Gastrocnemius medialis (tissue), 4 donors: ENCODE measurements at regions not wholly inside any gene's neighbourhood (a gene's known extent, or its start where the extent isn't known, plus 50 kb on each side); places are given as distances from the start of the nearest gene placed in this dataset.

Experiments
- CTCF ChIP-seq, 5 experiments: fragments of 450-650 bp in 3 of 5; fragments of 200-600 bp in 2 of 5; sonication (generic) in 2 of 5; IDR thresholded peaks in 4 of 5; conservative IDR thresholded peaks in 1 of 5; 1 replicate in 4 of 5; 2 replicates in 1 of 5; pipeline ENCODE4 v1.5.1; 2016 to 2019; ENCODE audit warnings: antibody characterized with exemption in 5 of 5, mild to moderate bottlenecking in 3 of 5, moderate library complexity in 3 of 5
- POLR2A ChIP-seq, 2 donors: fragments of 450-650 bp; IDR thresholded peaks; one replicate each; pipeline ENCODE4 v1.6.1; 2017; ENCODE audit warnings: antibody characterized with exemption in 2 of 2, mild to moderate bottlenecking in 2 of 2, moderate library complexity in 2 of 2

- no peak for TF ChIP-seq CTCF (IDR thresholded peaks at IDR 0.05 in 4 of 5, conservative IDR thresholded peaks at IDR 0.05 in 1 of 5)
- no peak for TF ChIP-seq POLR2A (IDR thresholded peaks at IDR 0.05)
Measured at GRCh38 chr13:70366720-70367119, 258.5 kb upstream of the KLHL1 start.
